Osteoblast (primary cell): ENCODE measurements at regions not wholly inside any gene's neighbourhood (a gene's known extent, or its start where the extent isn't known, plus 50 kb on each side); places are given as distances from the start of the nearest gene placed in this dataset.

Experiments
- DNase-seq: peaks from one replicate; pipeline ENCODE4 v3.0.0; 2011; ENCODE audit warnings: low spot score, mixed read lengths; ENCODE audit not compliant: insufficient read length; ENCODE audit errors: missing footprints
- H2AFZ ChIP-seq: 2 replicates; pipeline ENCODE4 v1.6.0; 2011; ENCODE audit warnings: mild to moderate bottlenecking, low read length
- H3K27ac ChIP-seq: 2 replicates; pipeline ENCODE4 v1.5.1; 2011; ENCODE audit warnings: mild to moderate bottlenecking, low read depth, low read length, moderate library complexity
- H3K27me3 ChIP-seq: 2 replicates; pipeline ENCODE4 v1.6.0; 2012; ENCODE audit warnings: mild to moderate bottlenecking, control low read depth, inconsistent platforms, low read length, moderate library complexity; ENCODE audit not compliant: insufficient read depth
- H3K36me3 ChIP-seq: 2 replicates; pipeline ENCODE4 v1.5.1; 2011; ENCODE audit warnings: mild to moderate bottlenecking, low read length, control low read depth, moderate library complexity; ENCODE audit not compliant: insufficient read depth
- H3K4me1 ChIP-seq: 2 replicates; pipeline ENCODE4 v1.5.1; 2011; ENCODE audit warnings: mild to moderate bottlenecking, low read length, control low read depth, moderate library complexity; ENCODE audit not compliant: insufficient read depth
- H3K4me2 ChIP-seq: 2 replicates; pipeline ENCODE4 v1.6.0; 2011; ENCODE audit warnings: mild to moderate bottlenecking, low read length; ENCODE audit not compliant: insufficient read depth
- H3K4me3 ChIP-seq: fragments of 200-600 bp; sonication (generic); 3 replicates; pipeline ENCODE4 v1.5.1; 2012; ENCODE audit warnings: mild to moderate bottlenecking, low read length, inconsistent platforms; ENCODE audit not compliant: insufficient read depth
- H3K79me2 ChIP-seq: 2 replicates; pipeline ENCODE4 v1.6.0; 2012; ENCODE audit warnings: mild to moderate bottlenecking, low read length, control low read depth, inconsistent platforms; ENCODE audit not compliant: insufficient read depth
- H3K9me3 ChIP-seq: 2 replicates; pipeline ENCODE4 v1.5.1; 2011; ENCODE audit warnings: low read depth, low read length, control low read depth
- H4K20me1 ChIP-seq: 2 replicates; pipeline ENCODE4 v1.6.0; 2012; ENCODE audit warnings: mild to moderate bottlenecking, low read length, control low read depth; ENCODE audit not compliant: insufficient read depth
- TF ChIP-seq, protein P1 (sequence below): IDR thresholded peaks from 2 replicates; pipeline ENCODE4 v1.5.1; 2011; ENCODE audit warnings: mild to moderate bottlenecking, low read depth, low read length, moderate library complexity; ENCODE audit errors: extremely low read depth

DNA sequence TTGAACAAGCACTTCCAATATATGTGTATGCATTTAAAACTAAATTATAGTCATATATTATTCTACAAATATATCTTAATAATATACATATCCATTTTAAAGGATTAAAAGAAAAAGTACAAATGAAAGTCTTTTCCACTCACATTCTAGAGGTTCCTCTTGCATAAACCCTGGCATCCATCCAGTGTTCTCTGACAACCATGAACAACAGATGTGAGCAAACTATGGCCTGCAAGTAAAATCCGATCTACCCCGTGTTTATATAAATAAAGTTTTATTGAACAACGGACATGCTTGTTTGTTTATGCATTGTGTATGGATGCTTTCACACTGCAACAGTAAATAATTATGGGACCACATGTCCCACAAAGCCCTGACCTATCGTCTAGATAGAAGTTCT, 1122.3 kb downstream of the EPHA7 start:
- TF ChIP-seq, protein P1, sequence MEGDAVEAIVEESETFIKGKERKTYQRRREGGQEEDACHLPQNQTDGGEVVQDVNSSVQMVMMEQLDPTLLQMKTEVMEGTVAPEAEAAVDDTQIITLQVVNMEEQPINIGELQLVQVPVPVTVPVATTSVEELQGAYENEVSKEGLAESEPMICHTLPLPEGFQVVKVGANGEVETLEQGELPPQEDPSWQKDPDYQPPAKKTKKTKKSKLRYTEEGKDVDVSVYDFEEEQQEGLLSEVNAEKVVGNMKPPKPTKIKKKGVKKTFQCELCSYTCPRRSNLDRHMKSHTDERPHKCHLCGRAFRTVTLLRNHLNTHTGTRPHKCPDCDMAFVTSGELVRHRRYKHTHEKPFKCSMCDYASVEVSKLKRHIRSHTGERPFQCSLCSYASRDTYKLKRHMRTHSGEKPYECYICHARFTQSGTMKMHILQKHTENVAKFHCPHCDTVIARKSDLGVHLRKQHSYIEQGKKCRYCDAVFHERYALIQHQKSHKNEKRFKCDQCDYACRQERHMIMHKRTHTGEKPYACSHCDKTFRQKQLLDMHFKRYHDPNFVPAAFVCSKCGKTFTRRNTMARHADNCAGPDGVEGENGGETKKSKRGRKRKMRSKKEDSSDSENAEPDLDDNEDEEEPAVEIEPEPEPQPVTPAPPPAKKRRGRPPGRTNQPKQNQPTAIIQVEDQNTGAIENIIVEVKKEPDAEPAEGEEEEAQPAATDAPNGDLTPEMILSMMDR, result no peak
- H3K79me2 ChIP-seq, result no peaks in the 10 kb centered on the region
- H3K27me3 ChIP-seq, result no peaks in the 10 kb centered on the region
- H2AFZ ChIP-seq, result no peak overlapping the region
- no peaks in the 10 kb centered on the region for H3K36me3 ChIP-seq
- no peak for DNase-seq
- H3K27ac ChIP-seq, result no peak overlapping the region
- peaks cover 2% of the 10 kb centered on the region for H3K9me3 ChIP-seq
- H3K4me1 ChIP-seq, result no peaks in the 10 kb centered on the region
- H4K20me1 ChIP-seq, result no peaks in the 10 kb centered on the region
- no peak overlapping the region for H3K4me2 ChIP-seq
- H3K4me3 ChIP-seq, result no peak overlapping the region

- no peak overlapping the region for H2AFZ ChIP-seq
- no peaks in the 10 kb centered on the region for H3K36me3 ChIP-seq
- no peak overlapping the region for H3K4me2 ChIP-seq
- no peaks in the 10 kb centered on the region for H3K9me3 ChIP-seq
- no peak overlapping the region for H3K4me3 ChIP-seq
- no peak overlapping the region for H3K27ac ChIP-seq
- TF ChIP-seq, protein P1, result no peak
- no peaks in the 10 kb centered on the region for H3K79me2 ChIP-seq
- H3K4me1 ChIP-seq, result no peaks in the 10 kb centered on the region
- H3K27me3 ChIP-seq, result no peaks in the 10 kb centered on the region
- no peaks in the 10 kb centered on the region for H4K20me1 ChIP-seq
- DNase-seq, result no peak
Measured at GRCh38 chr6:92292067-92292466, 1127.3 kb downstream of the EPHA7 start.

DNA sequence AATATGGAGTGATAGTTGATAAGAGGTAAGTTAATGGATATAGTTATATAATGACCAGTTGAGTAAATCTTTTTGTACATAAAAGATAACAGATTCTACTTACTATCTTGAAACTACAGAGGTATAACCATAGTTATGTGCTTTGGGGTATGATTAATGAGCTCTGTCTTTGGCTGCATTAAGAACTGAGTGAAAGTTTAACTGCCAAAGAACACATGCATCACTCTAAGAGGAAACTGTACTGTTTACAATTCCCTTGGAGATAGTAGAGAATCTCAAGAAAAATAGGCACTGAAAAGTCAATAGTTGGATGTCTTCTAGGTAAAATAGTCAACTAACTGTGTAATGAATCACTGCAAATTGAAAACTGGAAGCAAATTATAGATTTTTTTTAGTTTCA, 1129.5 kb downstream of the EPHA7 start:
- TF ChIP-seq, protein P1, result no peak
- Histone ChIP-seq H4K20me1 (no peaks in the 10 kb centered on the region), H2AFZ (no peak overlapping the region), H3K4me3 (no peak overlapping the region), H3K4me2 (no peak overlapping the region), H3K27me3 (no peaks in the 10 kb centered on the region), H3K9me3 (no peaks in the 10 kb centered on the region), H3K36me3 (no peaks in the 10 kb centered on the region), H3K79me2 (no peaks in the 10 kb centered on the region), H3K4me1 (no peaks in the 10 kb centered on the region), H3K27ac (no peak overlapping the region)
- no peak for DNase-seq

DNA sequence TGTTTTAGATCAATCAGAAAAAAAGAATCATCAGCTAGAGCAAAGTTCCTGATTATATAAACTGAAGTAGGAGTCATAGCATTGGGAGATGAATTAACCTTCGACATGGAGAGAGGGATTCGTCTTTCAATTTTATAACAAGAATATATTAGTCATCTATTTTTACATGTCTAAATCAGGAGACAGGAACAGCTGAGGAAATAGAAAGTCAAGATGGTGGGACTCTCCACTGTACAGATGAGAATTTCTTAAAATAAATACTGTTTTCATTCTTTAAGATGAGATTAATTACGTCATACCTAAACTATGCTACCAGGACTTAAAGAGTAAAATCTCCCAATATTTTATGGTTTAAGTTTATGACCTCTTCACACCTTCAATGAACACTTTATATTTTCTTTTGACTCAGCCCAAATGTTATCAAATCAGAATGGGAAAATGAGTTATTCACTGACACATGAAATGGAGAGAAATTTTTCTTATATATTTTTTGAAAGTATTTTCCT, 1137.7 kb downstream of the EPHA7 start:
- Histone ChIP-seq H3K4me1 (no peaks in the 10 kb centered on the region), H3K79me2 (no peaks in the 10 kb centered on the region), H3K4me3 (no peak overlapping the region), H3K27ac (no peak overlapping the region), H3K27me3 (no peaks in the 10 kb centered on the region), H3K9me3 (no peaks in the 10 kb centered on the region), H4K20me1 (no peaks in the 10 kb centered on the region), H3K4me2 (no peak overlapping the region), H3K36me3 (no peaks in the 10 kb centered on the region), H2AFZ (no peak overlapping the region)
- DNase-seq, result no peak
- TF ChIP-seq, protein P1, result no peak
